GM12878 (cell line): ENCODE measurements at regions not wholly inside any gene's neighbourhood (a gene's known extent, or its start where the extent isn't known, plus 50 kb on each side); places are given as distances from the start of the nearest gene placed in this dataset.

Source experiments
- ATAC-seq: fragments of 200-7000 bp; cut with Tn5 transposase; 3 replicates; pipeline ENCODE4 v1.9.1; 2020; ENCODE audit warnings: mild to moderate bottlenecking, moderate library complexity
- BruUV-seq: library from RNA; stranded (reverse); fragments of 400-500 nt; replicated peaks from 2 replicates; lab custom pipeline; 2021; lab: Mats Ljungman, UMichigan
- CTCF ChIA-PET: fragments of 300-600 bp; sonication (Branson Sonifier 250); formaldehyde crosslinking; extraction: SDS; loops from one replicate; lab custom pipeline; 2021; ENCODE audit warnings: inconsistent platforms; lab: Yijun Ruan, JAX
- POLR2A ChIA-PET: fragments of 350-600 bp; formaldehyde crosslinking; extraction: SDS; loops from one replicate; lab custom pipeline; 2021; ENCODE audit warnings: inconsistent platforms; lab: Charles Lee
- RAD21 ChIA-PET: fragments of 300-600 bp; sonication (Branson Sonifier 250); formaldehyde crosslinking; loops from one replicate; lab custom pipeline; 2023; ENCODE audit warnings: antibody characterized with exemption; ENCODE audit not compliant: unreplicated experiment; lab: Charles Lee
- SMC1A ChIA-PET: fragments of 300-600 bp; sonication (Branson Sonifier 250); formaldehyde crosslinking; loops from one replicate; lab custom pipeline; 2023; ENCODE audit not compliant: unreplicated experiment, uncharacterized antibody; lab: Charles Lee
- DNase-seq: peaks from one replicate; pipeline ENCODE4 v3.0.0-alpha.2; 2011; ENCODE audit warnings: low read depth, low spot score
- FAIRE-seq: peaks from 3 replicates; lab custom pipeline; 2011; peaks lifted over from hg19 to GRCh38; lab: Jason Lieb, UNC
- H2AFZ ChIP-seq: 2 replicates; pipeline ENCODE4 v1.6.0; 2011; ENCODE audit warnings: low read depth, low read length, control low read depth; ENCODE audit not compliant: control insufficient read depth
- H3K27ac ChIP-seq: 2 replicates; pipeline ENCODE4 v1.5.1; 2011; ENCODE audit warnings: control low read depth; ENCODE audit not compliant: control insufficient read depth, insufficient read depth
- H3K27me3 ChIP-seq, 2 experiments: replicated peaks in 1 of 2; 2 replicates each; pipeline versions ENCODE4 v1.6.0 to v1.6.1; 2011; ENCODE audit warnings: low read length in 1 of 2; ENCODE audit not compliant: control insufficient read depth in 2 of 2, insufficient read depth in 2 of 2
- H3K36me3 ChIP-seq, 2 experiments: 2 replicates each; pipeline ENCODE4 v1.5.1; 2011; ENCODE audit warnings: low read length in 1 of 2; ENCODE audit not compliant: control insufficient read depth in 2 of 2, insufficient read depth in 2 of 2
- H3K4me1 ChIP-seq: 2 replicates; pipeline ENCODE4 v1.6.1; 2011; ENCODE audit warnings: mild to moderate bottlenecking, low read length, moderate library complexity, mixed read lengths; ENCODE audit not compliant: control insufficient read depth, insufficient read depth
- H3K4me2 ChIP-seq: 2 replicates; pipeline ENCODE4 v1.6.0; 2011; ENCODE audit warnings: control low read depth; ENCODE audit not compliant: control insufficient read depth, insufficient read depth
- H3K4me3 ChIP-seq: fragments of 200-600 bp; sonication (generic); 2 replicates; pipeline ENCODE4 v1.5.1; 2016
- H3K79me2 ChIP-seq: 2 replicates; pipeline ENCODE4 v1.6.0; 2011; ENCODE audit warnings: low read length; ENCODE audit not compliant: control insufficient read depth, insufficient read depth
- H3K9ac ChIP-seq: 2 replicates; pipeline ENCODE4 v1.8.0; 2011; ENCODE audit warnings: low read length, control low read depth, mixed read lengths; ENCODE audit not compliant: control insufficient read depth, insufficient read depth
- H3K9me3 ChIP-seq: replicated peaks from 3 replicates; pipeline ENCODE4 v1.5.1; 2011; ENCODE audit warnings: mild to moderate bottlenecking, low read length; ENCODE audit not compliant: control insufficient read depth, insufficient read depth
- H4K20me1 ChIP-seq: 2 replicates; pipeline ENCODE4 v1.6.0; 2011; ENCODE audit not compliant: control insufficient read depth, insufficient read depth
- DPF2 ChIP-seq: fragments of 450-650 bp; IDR thresholded peaks from 2 replicates; pipeline ENCODE4 v1.6.1; 2017; ENCODE audit warnings: mild to moderate bottlenecking
- HDAC2 ChIP-seq: fragments of 200-600 bp; sonication (generic); IDR thresholded peaks from 2 replicates; pipeline ENCODE4 v1.6.1; 2017
- RAD51 ChIP-seq: fragments of 450-650 bp; IDR thresholded peaks from 2 replicates; pipeline ENCODE4 v1.6.1; 2016; ENCODE audit warnings: moderate library complexity, mild to moderate bottlenecking, inconsistent platforms
- SMC3 ChIP-seq: IDR thresholded peaks from 2 replicates; pipeline ENCODE4 v1.6.1; 2011; ENCODE audit warnings: low read length, improper control_type of control experiment, borderline replicate concordance
- TARDBP ChIP-seq: IDR thresholded peaks from 2 replicates; pipeline ENCODE4 v1.6.1; 2016; ENCODE audit warnings: borderline replicate concordance
- WGBS: methylation state at CpG from one replicate; pipeline ENCODE4 v1.1.6; 2016; ENCODE audit warnings: low lambda C conversion rate; ENCODE audit not compliant: insufficient replicate concordance, insufficient coverage; ENCODE audit errors: missing lambda C conversion rate; 5-methylcytosine and 5-hydroxymethylcytosine counted together
- in situ Hi-C: fragments of 300-500 bp; cut with MboI; formaldehyde crosslinking; loops from 9 replicates; pipeline ENCODE4 v1.14.3; 2018; ENCODE audit warnings: mixed read lengths
- intact Hi-C: fragments of 100-400 bp; cut with micrococcal nuclease; formaldehyde crosslinking; loops from one replicate; pipeline ENCODE4 v1.14.2; 2022; ENCODE audit not compliant: unreplicated experiment
- TF ChIP-seq, protein P1 (sequence below): IDR thresholded peaks from 2 replicates; pipeline ENCODE4 v1.6.1; 2012; ENCODE audit warnings: mild to moderate bottlenecking, low read depth, low read length

GRCh38 chr5:124195411-124195810, 551.0 kb downstream of the ZNF608 start (continued):
- TF ChIP-seq, protein P1, sequence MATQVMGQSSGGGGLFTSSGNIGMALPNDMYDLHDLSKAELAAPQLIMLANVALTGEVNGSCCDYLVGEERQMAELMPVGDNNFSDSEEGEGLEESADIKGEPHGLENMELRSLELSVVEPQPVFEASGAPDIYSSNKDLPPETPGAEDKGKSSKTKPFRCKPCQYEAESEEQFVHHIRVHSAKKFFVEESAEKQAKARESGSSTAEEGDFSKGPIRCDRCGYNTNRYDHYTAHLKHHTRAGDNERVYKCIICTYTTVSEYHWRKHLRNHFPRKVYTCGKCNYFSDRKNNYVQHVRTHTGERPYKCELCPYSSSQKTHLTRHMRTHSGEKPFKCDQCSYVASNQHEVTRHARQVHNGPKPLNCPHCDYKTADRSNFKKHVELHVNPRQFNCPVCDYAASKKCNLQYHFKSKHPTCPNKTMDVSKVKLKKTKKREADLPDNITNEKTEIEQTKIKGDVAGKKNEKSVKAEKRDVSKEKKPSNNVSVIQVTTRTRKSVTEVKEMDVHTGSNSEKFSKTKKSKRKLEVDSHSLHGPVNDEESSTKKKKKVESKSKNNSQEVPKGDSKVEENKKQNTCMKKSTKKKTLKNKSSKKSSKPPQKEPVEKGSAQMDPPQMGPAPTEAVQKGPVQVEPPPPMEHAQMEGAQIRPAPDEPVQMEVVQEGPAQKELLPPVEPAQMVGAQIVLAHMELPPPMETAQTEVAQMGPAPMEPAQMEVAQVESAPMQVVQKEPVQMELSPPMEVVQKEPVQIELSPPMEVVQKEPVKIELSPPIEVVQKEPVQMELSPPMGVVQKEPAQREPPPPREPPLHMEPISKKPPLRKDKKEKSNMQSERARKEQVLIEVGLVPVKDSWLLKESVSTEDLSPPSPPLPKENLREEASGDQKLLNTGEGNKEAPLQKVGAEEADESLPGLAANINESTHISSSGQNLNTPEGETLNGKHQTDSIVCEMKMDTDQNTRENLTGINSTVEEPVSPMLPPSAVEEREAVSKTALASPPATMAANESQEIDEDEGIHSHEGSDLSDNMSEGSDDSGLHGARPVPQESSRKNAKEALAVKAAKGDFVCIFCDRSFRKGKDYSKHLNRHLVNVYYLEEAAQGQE, result no peak
- no peak for TF ChIP-seq DPF2

GRCh38 chr5:124194282-124194681, 552.2 kb downstream of the ZNF608 start:
- FAIRE-seq (no peak), ATAC-seq (no peak)
- no peaks in the 10 kb centered on the region for H3K79me2 ChIP-seq
- CTCF ChIA-PET, result no interaction called here
- SMC1A ChIA-PET, result no interaction called here
- H3K9me3 ChIP-seq, result no peaks in the 10 kb centered on the region
- H3K4me1 ChIP-seq, result no peaks in the 10 kb centered on the region
- H4K20me1 ChIP-seq, result no peaks in the 10 kb centered on the region
- H2AFZ ChIP-seq, result no peak overlapping the region
- TF ChIP-seq RAD51, result no peak
- no peak for TF ChIP-seq SMC3
- TF ChIP-seq TARDBP, result no peak
- no peak for TF ChIP-seq HDAC2
- TF ChIP-seq, all 136 proteins: peak for 0
- POLR2A ChIA-PET, result no interaction called here
- no peaks in the 10 kb centered on the region for H3K36me3 ChIP-seq
- no peak overlapping the region for H3K4me2 ChIP-seq
- no peaks in the 10 kb centered on the region; a peak in 1 of 4 replicates for H3K27me3 ChIP-seq
- in situ Hi-C loops, result no loop called here
- H3K4me3 ChIP-seq, result no peak overlapping the region
- RAD21 ChIA-PET, result no interaction called here
- no peak overlapping the region for H3K9ac ChIP-seq
- BruUV-seq, result no TSS peak
- WGBS, result 52% methylated on average over 7 of the region's 7 CpGs
- no peak for DNase-seq
- no peak overlapping the region for H3K27ac ChIP-seq
- intact Hi-C loops, result no loop called here
